Lung microvascular endothelial cell (primary cell): ENCODE measurements at regions not wholly inside any gene's neighbourhood (a gene's known extent, or its start where the extent isn't known, plus 50 kb on each side); places are given as distances from the start of the nearest gene placed in this dataset.

Experiments used
- DNase-seq, 2 donors: peaks; one replicate each; pipeline versions ENCODE4 v3.0.0 to v3.0.0-alpha.2; 2010; ENCODE audit warnings: low read depth in 2 of 2

- no peak for DNase-seq
These were observed 482.7 kb upstream of the MPDZ start for GRCh38 chr9:13762209-13762608.

GRCh38 chr9:13759551-13759950 lies 480.1 kb upstream of the MPDZ start:
- no peak for DNase-seq

- no peak for DNase-seq
These were observed 479.4 kb upstream of the MPDZ start for GRCh38 chr9:13758936-13759335.

- no peak for DNase-seq
These were observed 477.5 kb upstream of the MPDZ start for GRCh38 chr9:13756943-13757342.

- no peak for DNase-seq
These were observed 476.1 kb upstream of the MPDZ start for GRCh38 chr9:13755551-13755950.

- DNase-seq, result no peak
These were observed 471.1 kb upstream of the MPDZ start for GRCh38 chr9:13750639-13751038.

- peak; percentile 7 to 93 for DNase-seq
These were observed 470.6 kb upstream of the MPDZ start for GRCh38 chr9:13750061-13750460.

- no peak for DNase-seq
These were observed 467.4 kb upstream of the MPDZ start for GRCh38 chr9:13746876-13747275.

GRCh38 chr9:13744261-13744901 lies 464.9 kb upstream of the MPDZ start:
- no peak for DNase-seq

GRCh38 chr9:13737885-13738284 lies 458.4 kb upstream of the MPDZ start:
- no peak for DNase-seq

GRCh38 chr9:13735181-13735580 lies 455.7 kb upstream of the MPDZ start:
- no peak for DNase-seq

GRCh38 chr9:13734601-13735000 lies 455.1 kb upstream of the MPDZ start:
- DNase-seq, result no peak

- no peak for DNase-seq
These were observed 452.8 kb upstream of the MPDZ start for GRCh38 chr9:13732290-13732689.

GRCh38 chr9:13731637-13732036 lies 452.1 kb upstream of the MPDZ start:
- DNase-seq, result peak in 1 of 2 donors; percentile 21

- DNase-seq, result no peak
These were observed 450.5 kb upstream of the MPDZ start for GRCh38 chr9:13729955-13730354.

GRCh38 chr9:13728917-13729811 lies 449.7 kb upstream of the MPDZ start:
- peak; percentile 36 to 66 for DNase-seq

GRCh38 chr9:13728131-13728530 lies 448.6 kb upstream of the MPDZ start:
- peak in 1 of 2 donors; percentile 39 for DNase-seq

- DNase-seq, result no peak
These were observed 447.3 kb upstream of the MPDZ start for GRCh38 chr9:13726746-13727145.

GRCh38 chr9:13725516-13725915 lies 446.0 kb upstream of the MPDZ start:
- no peak for DNase-seq

GRCh38 chr9:13721481-13722235 lies 442.2 kb upstream of the MPDZ start:
- no peak for DNase-seq

- DNase-seq, result no peak
These were observed 440.6 kb upstream of the MPDZ start for GRCh38 chr9:13719981-13720676.

- DNase-seq, result no peak
These were observed 440.0 kb upstream of the MPDZ start for GRCh38 chr9:13719446-13719845.
